HG03108 (cell line): ENCODE measurements at regions not wholly inside any gene's neighbourhood (a gene's known extent, or its start where the extent isn't known, plus 50 kb on each side); places are given as distances from the start of the nearest gene placed in this dataset.
"Not testable (repeated sequence)": the region's sequence is repeated elsewhere in the genome, so short reads cannot be mapped to it uniquely, and the experiment has no call there.

ENCODE experiments used
- ATAC-seq: cut with Tn5 transposase; IDR thresholded peaks from one replicate; pipeline ENCODE4 v1.9.1; 2021; ENCODE audit warnings: moderate library complexity; ENCODE audit not compliant: unreplicated experiment

GRCh38 chrX:125503769-125504168 lies 184.1 kb downstream of the TEX13C start:
- no peak for ATAC-seq

DNA sequence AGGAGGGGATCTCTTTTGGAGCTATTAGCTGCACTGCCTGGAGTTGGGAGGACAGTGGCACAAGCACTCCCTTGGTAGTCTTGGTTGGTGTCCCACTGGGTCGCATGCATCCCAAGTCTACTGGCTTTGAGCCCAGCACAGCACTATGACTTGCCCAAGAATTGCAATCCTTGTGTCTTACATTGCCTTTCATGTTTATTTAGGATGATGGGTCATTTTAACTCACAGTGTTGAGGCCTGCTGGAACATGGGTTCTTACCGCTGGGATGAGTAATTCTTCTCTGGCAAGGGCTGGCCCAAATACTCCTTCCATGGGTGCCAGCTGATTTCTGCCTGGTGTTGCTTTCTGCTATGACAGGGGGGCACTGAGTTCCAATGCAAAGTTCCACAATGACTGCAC lies 185.5 kb downstream of the TEX13C start:
- ATAC-seq: no peak

- ATAC-seq: no peak
These were observed 187.4 kb downstream of the TEX13C start for GRCh38 chrX:125507119-125507518.

DNA sequence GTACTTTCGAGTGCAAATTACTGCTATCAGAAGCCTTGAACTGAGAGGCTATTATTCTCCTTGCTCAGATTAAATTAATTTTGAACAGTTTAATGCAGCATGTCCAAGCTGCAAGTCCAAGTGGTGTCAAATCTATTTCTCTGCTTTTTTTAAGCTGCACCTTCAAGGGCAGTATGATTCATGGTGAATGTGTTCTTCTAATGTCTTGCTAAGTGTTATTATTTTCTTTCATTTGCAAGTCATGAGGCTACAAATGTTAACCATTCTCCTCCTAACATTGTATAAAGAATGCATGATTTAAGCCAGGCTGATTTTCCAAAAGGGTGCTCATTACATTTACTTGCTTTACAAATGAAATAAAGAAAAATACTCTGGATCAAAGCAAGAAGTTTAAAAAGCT lies 200.4 kb downstream of the TEX13C start:
- no peak for ATAC-seq

GRCh38 chrX:125522752-125523151 lies 203.1 kb downstream of the TEX13C start:
- ATAC-seq: no peak

DNA sequence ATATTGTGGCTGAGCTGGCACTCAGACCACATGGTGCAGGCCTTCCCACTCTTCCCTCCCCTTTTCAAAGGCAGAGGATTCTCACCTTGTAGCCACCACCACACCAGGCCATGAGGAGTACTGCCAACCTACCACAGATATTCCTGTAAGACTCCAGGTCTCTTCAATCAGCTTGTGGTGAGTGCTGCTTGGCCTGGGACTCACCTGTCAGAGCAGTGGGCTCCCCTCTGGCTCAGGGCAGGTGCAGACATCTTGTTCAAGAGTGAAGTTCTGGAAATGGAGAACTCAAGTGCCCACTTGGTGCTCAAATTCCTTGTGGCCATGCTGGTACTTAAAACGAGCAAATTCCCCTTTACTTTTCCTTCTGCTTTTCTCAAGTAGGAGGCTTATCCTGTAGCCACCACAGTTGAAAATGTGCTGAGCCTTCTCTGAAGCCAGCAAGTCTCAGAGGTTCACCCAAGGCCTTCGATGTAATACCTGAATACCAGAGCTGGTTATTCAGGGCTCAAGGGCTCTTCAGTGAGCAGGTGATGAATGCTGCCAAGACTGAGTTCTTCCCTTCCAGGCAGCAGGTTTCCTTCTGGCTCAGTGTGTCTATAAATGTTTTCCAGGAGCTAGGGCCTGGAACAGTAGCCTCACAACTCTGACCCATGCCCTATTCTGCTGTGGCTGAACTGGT lies 212.9 kb downstream of the TEX13C start:
- ATAC-seq: no peak

- no peak for ATAC-seq
These were observed 213.7 kb downstream of the TEX13C start for GRCh38 chrX:125533352-125533751.

- no peak for ATAC-seq
These were observed 224.5 kb downstream of the TEX13C start for GRCh38 chrX:125544031-125544660.

DNA sequence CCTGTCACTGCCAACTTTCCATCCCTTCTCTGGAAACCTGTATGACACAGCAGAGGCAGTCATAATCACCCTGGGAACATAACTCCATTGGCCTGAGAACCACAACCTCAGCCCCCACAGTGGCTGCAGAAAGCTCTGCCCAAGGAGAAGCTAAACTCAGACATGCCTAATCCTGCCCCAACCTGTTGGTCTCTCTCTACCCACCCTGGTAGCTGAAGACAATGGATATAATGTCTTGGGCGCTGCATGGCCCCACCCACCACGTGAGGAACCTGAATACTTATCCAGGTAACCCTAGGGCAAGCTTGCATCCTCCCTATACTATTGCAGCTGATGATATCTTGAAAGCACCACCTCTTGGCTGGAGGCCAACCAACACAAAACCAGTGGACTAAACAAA lies 225.2 kb downstream of the TEX13C start:
- no peak for ATAC-seq

DNA sequence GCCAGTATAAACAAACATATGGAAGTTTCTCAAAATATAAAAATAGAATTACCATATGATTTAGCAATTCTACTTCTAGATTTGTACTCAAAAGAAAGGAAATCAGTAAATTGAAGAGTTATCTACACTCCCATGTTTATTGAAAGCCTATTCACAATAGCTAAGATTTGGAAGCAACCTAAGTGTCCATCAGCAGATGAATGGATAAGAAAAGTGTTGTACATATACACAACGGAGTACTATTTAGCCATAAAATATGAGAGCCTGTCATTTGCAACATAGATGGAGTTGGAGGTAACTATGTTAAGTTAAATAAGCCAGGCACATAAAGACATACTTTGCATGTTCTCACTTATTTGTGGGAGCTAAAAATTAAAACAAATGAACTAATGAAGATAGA lies 257.8 kb downstream of the TEX13C start:
- ATAC-seq: no peak

DNA sequence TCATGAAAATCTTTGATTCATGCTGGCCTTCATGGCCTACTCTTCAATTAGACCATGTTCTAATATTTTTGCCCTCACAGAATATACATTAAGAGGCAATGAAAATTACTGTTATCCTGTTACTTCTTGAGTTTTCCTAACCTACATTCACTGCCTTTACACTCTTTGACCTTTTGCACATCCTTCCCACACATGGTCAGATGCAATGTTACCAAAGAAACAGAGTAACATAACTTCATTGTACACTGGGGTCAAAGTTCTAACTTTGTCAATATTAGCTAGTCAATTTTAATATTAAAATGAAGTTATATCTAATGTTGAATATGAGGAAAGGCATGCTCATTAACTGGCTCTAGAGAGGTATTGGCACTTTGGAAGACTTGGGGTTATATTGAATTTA lies 284.8 kb downstream of the TEX13C start:
- no peak for ATAC-seq

GRCh38 chrX:125605145-125605544 lies 285.5 kb downstream of the TEX13C start:
- ATAC-seq: no peak

- not testable (repeated sequence) for ATAC-seq
These were observed 295.1 kb downstream of the TEX13C start for GRCh38 chrX:125614591-125615343.

DNA sequence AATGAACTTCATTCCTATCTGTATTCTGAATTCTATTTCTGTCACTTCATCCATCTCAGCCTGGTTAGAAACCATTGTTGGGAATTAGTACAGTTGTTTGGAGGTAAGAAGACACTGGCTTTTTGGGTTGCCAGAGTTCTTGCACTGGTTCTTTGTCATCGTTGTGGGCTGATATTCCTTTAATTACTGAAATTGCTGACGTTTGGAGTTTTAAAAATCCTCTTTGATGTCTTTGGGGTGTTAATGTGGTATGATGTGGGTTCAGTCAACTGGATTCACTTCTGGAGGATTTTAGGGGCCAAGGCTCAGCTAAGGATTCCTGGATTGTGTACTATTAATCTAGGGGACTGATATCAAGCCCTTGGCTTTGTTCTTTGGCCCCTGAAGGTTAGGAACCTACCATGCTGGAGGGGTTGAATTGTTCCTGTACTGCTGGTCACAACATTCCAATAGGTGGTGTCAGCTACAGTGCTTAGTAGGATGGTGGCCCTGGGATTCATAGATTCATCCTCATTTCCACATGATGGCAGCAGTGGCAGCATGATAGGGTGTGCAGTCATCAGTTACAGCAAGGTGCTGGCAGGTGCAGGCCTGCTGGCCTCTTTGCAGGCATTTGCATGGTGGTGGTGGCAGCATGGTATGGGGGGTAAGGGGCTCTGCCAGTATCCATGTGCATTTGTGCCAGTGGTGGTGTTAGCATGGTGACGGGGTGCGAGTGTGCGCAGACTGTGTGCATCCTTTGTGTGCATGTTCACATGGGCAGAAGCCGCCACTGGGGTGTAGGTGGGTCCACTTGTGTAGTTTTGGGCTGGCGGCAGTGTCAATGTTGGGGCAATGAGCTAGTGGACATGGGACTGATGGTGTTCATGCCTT lies 301.3 kb downstream of the TEX13C start:
- ATAC-seq: no peak

- ATAC-seq: no peak
These were observed 301.9 kb downstream of the TEX13C start for GRCh38 chrX:125621588-125621927.

DNA sequence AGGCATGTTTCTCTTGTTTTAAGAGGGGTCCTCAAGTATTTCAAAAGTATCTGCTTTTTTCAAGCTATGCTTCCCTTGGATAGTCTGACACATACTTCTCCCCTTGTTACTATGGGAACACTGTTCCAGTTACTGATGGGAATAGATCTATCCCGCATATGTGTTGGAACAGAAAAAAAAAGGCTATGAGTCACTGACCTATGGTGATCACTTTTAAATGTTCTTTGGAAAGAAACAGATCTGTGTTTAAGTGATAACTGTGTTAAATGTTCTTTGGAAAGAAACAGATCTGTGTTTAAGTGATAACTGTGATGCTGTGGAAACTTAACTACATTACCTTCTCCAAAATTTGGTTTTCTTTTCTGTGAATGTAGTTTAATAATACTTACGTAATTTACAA lies 303.2 kb downstream of the TEX13C start:
- ATAC-seq: no peak

GRCh38 chrX:125627676-125628075 lies 308.0 kb downstream of the TEX13C start:
- ATAC-seq: no peak

DNA sequence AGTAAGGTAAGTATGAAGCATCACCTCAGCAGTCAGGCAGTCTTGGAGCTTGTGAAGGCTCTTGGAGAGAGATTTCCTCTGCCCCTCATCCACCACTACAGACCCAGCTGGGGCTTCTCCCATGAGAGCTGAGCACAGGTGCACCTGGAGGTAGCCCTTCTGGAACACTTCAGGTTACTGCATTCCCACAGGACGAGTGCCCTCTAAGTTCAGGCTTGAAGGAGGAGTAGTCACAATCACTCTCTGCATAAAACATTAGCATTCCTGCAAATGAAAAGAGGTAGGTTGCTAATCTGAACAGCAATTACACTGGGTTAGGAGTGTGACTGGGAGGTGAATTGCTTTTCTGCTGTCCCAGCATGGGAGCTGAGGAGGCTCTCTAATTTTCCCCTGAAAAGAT lies 308.8 kb downstream of the TEX13C start:
- no peak for ATAC-seq

GRCh38 chrX:125641405-125641804 lies 321.7 kb downstream of the TEX13C start:
- no peak for ATAC-seq

- no peak for ATAC-seq
These were observed 326.5 kb downstream of the TEX13C start for GRCh38 chrX:125646195-125646594.

- no peak for ATAC-seq
These were observed 331.8 kb downstream of the TEX13C start for GRCh38 chrX:125651426-125651825.
